GM21825 (cell line): ENCODE measurements at regions not wholly inside any gene's neighbourhood (a gene's known extent, or its start where the extent isn't known, plus 50 kb on each side); places are given as distances from the start of the nearest gene placed in this dataset.
"Not testable (repeated sequence)": the region's sequence is repeated elsewhere in the genome, so short reads cannot be mapped to it uniquely, and the experiment has no call there.

Experiments
- ATAC-seq: cut with Tn5 transposase; IDR thresholded peaks from one replicate; pipeline ENCODE4 v1.9.1; 2021; ENCODE audit warnings: mild to moderate bottlenecking, moderate library complexity; ENCODE audit not compliant: unreplicated experiment

DNA sequence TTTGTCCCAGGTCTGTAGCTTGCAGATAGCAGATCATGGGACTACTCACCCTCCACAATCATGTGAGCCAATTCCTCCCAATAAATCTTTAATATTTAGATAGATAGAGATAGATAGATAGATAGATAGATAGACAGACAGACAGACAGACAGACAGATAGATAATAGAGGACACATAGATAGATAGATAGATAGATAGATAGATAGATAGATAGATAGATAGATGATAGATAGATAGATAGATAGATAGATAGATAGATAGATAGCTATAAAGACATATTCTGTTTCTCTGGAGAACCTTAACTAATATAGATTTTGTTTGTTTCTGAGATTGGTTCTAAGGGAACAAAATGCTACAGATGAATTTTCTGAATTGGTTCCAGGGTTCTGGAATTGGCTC, 82.3 kb upstream of the PRDX6 start:
- ATAC-seq: not testable (repeated sequence)

DNA sequence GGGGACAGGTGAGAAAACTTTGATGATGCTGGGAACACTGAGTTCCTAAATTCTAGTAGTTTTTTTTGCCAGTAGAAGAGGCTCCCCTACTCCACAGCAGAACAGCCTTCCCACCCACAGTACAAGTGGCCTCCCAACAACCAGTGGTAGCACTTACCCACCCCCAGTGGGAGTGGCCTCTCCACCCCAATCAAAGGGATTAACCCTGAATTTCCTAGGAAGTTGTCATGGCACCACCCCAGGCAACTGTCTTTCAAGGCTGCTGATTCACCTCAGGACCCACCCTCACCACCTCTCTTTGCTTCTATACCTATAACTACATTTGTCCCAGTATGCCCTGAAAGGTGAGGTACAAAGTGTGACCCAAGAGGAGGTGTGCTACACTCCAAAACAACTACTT, 81.4 kb upstream of the PRDX6 start:
- ATAC-seq: no peak

DNA sequence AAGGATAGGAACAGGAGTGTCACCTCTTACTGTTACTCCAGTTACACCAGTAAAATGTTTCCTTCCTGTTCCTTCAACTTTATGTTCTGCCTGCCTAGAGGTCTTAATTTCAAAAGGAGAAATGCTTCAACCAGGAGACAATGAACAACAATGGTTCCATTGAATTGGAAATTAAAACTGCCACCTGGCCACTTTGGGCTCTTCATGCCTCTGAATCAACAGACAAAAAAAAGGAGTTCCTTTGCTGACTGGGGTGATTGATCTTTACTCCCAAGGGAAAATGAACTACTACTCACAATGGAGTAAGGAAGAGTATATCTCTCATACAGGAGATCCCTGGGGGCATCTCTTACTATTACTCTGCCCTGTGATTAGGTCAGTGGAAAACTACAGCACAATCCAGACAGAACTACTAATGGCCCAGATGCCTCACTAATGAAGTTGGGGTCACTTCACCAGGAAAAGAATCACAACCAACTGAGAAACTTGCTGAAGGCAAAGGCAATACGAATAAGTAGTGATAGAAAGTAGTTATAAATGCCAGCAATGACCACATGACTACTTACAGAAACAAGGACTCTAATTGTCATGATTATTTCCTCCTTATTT, 76.6 kb upstream of the PRDX6 start:
- ATAC-seq: no peak

DNA sequence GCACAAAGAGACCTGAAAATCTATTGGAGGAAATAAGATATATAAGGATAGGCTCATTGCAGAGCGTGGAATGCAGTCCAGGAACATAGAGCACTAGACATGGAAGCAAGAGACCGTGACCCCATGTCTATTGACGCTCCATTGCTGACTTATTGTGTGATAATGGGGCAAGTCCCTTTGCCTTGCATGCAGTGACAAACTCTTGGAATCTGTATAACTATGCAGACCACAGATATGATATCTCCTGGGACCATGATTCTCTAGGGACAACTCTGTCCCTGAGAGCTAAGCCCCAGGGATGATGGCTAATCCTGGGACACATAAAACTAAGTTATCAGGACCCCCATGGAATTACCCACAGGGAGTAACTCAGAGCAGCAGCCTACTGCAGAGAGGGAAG, 73.1 kb upstream of the PRDX6 start:
- no peak for ATAC-seq

DNA sequence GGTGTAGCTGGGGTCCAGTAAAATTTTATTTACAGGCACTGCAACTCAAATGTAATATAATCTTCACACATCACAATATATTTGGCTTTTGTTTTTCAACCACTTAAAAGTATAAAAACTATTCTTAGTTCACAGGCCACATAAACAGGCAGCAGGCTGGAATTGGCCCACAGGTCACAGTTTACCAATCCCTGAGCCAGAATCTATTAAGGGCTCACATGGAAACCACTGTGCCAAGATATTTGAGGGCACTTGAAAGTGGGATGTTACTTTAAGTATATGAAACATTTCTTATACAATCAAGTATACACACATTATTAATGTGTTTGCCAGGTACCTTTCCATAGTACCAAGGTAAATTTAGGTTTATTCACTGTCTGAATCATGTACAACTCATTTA, 71.9 kb upstream of the PRDX6 start:
- ATAC-seq: no peak

DNA sequence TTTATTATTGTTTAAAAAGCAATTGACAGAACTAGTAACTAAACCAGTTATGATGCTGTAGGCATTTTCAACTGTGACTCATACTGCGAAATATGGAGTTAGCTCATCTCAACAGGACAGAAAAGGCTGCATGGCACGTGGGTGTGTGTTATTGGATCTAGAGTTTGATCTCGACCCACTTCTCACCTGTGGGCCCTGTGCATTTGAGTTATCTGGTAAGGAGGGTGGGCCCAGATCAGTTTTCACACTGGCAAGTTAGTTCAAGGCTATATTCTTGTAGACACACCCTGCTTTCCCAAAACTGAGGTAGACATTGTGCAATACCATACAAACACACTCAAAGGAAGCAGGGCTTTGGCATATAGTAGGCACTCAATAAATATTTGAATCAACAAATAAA, 71.3 kb upstream of the PRDX6 start:
- ATAC-seq: no peak

DNA sequence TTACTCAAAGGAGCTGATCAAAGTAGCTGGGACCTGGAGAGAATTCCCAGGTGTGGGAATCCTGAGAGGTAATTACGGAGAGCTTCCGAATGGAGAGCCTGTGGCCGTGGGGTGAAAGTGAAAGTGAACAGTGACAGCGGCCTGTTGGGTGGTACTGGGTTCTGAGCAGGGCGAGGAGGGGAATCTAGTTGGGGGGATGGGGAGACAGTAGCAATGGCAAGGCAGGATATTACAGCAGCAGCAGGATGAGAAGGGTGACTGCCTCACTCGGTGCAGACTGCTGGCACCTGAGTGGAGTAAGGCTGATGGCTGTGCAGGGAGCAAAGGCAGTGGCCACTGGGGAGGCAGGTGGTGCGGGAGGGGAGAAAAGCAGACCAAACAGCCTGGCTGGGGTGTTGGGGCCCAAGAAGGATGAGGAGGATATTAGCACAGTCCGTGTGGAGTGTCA, 70.3 kb upstream of the PRDX6 start:
- ATAC-seq: no peak

DNA sequence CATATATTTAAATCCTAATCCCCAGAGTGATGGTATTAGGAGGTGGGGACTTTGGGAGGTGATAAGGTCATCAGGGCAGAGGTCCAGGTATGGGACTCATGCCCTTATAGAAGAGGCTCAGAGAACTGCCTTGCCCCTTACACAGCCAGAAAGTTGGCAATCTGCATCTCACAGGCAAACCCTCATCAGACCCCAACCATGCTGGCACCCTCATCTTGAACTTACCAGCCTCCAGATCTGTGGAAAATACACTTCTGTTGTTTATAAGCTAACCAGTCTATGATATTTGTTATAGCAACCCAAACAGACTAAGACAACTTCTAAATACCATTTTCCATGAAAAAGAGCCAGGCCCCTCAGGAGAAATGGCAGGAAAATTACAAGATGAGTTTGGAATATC, 69.3 kb upstream of the PRDX6 start:
- no peak for ATAC-seq

DNA sequence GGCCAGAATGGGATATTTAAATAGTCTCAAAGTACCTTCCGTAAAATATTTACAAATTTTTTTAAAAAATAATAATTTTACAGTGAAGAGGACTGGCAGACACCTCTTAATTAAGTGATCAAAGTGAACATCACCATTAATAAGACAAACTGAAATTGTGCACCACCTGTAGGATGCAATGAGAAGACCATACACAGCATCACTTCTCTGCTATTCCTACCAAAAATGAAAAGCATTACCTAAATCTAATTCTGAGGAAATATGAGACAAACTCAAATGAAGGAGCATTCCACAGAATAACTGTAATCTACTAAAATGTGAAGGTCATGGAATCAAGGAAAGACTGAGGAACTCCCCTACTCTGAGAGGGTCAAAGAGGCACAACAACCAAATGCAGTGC, 68.2 kb upstream of the PRDX6 start:
- ATAC-seq: no peak

DNA sequence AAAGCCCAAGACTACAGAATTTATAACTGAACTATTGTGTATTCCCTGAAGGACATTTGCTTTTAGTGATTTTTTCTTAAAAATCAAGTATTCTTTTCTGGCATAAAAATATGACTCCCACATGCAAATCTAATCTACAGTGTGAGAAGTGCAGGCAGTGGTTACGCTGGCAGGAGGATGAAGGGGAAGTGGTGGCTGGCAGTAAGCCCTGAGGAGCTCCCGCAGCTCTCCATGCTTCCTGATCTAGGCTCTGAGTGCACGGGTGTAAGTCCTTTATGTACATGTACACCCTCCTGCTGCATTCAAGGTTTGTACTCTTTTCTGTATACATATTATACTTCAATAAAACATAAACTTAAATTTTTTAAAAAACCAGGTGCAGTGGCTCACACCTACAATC, 67.5 kb upstream of the PRDX6 start:
- ATAC-seq: no peak

DNA sequence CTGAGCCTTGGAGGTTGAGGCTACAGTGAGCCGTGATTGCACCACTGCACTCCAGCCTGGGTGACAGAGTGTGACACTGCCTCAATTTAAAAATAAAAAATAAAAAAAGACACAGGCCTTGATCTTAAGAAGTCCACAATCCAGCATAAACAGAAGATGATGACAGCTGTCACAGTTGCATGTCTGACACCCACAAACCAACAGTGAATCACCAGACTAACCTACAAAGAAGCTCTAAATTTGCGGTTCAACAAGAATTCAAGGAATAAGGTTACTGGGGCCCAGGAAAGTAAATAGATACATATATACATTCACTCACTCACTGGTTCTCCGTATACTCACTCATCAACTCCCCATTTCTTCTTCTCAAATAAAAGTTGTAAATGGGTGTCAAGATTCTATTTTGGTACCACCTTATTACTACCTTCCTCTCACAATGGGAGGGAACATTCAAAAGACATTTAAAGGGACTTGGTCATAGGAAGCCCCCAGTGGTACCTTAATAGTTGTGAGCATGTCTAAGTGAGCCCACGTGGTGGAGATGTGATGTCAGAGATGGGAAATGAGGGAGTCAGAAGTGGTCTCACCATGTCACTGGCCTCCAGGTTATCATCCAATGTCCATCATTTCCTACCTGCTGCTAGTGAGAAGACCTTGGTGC, 66.9 kb upstream of the PRDX6 start:
- peak; percentile 3 for ATAC-seq

DNA sequence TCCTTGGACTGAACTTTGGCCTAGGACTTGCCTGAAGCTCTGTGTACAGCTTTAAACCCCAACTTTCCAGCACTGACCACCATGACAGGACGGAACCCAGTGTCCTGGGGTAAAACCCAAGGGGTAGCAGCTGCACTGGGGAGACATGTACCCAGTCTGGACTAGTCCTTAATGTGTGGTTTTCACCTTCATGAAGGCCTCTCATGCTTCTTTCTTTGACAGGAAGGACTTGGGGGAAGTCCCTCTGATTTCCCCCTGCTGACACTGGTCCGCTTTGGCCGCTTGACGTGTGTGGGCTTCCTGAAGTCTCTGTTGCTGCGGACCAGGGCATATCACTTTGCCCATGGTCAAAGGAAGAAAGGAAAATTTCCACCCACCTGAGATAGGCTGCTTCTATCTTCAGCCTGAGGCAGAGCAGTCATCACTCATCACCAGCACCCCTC, 66.3 kb upstream of the PRDX6 start:
- peak; percentile 55 for ATAC-seq

DNA sequence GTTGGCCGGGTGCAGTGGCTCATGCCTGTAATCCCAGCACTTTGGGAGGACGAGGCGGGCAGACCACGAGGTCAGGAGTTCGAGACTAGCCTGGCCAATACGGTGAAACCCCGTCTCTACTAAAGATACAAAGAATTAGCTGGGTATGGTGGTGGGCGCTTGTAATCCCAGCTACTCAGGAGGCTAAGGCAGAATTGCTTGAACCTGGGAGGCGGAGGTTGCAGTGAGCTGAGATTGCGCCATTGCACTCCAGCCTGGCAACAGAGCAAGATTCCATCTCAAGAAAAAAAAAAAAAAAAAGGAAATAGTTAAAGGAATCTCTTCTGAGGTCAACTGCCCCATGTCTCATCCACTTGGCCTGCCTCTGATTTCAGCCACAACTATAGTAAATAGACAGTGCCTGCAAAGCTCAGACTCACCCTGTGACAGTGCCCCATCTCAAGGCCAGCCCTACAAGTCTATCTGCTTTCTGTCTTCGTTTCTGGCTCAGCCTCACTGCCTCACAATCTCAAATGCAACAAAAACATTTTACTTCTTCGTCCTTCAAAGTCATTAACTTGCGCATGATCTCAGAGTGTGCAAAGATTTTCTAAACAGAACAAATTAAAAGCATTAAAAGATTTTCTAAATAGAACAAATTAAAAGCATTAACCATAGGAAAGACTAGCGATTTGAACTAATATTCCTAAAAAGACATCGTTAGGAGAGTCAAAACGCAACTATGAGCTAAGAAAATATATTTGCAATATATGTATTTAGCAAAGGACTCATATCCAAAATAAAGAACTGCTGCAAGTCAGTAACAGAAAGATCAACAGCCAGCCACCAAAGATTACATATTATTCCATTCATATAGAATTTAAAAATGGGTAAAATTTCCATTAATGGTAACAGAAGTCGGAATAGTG, 65.0 kb upstream of the PRDX6 start:
- no peak for ATAC-seq

DNA sequence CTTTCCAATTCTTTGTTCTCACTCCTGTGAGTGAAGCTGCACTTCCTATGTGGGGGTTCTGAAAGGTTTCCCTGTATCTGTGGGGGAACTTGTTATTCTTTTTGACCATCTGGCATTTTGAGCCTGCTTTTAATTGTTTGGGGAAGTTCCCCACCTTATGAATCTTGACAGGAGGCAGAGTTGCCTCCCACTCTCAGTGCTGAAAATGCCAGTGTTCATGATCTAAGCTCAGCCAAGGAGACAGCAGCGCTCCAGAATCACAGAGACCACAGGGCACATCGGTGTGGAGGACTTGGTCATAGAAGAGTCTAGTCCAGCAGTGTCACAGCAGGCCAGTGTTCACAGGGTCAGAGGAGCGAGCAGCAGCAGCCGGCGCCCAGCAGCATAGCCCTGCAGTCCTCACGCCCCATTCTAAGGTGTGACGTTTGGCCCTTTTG, 63.8 kb upstream of the PRDX6 start:
- no peak for ATAC-seq

DNA sequence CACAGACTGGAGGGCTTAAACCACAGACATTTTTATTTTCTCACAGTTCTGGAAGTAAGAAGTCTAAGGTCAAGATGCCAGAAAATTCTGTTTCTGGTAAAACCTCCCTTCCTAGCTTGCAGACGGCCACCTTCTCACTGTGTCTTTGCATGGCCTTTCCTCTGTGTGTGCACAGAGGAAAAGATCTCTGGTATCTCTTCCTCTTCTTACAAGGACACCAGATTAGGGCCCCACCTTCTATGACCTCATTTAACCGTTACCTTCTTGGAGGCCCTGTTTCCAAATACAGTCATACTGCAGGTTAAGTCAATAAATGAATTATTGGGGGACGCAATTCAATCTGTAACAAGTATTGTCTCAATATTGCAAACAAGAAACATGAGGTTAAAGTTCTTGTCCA, 63.0 kb upstream of the PRDX6 start:
- ATAC-seq: peak; percentile 33

DNA sequence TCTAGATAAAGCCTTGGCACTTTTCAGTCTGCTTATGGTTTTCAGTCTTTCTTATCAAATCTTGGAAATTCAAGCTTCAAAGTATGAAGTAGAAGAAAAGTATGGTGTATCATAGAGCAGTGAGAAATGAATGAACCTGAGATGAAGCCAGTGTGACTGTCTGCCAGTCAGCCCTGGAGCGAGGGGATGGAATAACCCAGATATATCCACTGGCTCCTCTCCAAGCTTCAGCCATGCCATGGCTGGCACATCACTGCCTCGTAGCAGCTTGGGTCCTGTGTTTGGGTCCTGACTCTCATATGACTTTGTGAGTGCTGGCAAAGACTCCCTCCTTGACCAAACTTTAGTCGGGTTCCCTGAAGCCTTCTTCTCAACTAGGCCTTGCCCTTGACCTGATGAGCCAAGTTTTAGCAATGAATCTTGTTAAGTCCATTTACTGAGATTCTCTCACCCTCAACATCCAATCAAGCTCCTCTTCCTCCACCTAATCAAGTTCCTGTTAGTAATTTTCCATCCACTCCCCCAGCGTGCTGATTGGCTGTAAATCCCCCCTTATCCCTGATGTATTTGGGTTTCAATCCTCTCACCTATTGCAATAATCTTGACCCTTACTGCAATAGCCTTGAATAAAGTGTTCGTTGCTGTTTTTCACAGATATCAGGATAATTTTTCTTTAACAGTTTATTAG, 62.5 kb upstream of the PRDX6 start:
- ATAC-seq: no peak

DNA sequence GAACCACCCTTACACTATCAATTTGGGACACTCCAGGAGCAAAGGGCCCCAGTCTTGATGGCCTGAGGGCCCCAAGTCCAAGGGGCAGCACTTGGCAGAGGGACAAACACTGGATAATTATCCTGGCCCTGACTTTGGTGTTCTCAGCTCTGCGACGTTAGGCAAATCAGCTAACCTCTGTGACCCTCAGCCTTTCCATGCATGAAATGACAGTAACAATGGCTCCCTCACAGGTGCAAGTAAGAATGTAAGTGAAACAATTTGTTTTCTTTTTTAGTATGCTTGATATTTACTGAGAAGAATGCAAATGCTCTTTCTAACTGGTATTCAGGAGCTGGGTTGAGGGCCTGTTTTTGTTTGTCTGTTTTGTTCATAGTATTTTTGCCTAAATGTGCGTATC, 61.6 kb upstream of the PRDX6 start:
- peak; percentile 33 for ATAC-seq

DNA sequence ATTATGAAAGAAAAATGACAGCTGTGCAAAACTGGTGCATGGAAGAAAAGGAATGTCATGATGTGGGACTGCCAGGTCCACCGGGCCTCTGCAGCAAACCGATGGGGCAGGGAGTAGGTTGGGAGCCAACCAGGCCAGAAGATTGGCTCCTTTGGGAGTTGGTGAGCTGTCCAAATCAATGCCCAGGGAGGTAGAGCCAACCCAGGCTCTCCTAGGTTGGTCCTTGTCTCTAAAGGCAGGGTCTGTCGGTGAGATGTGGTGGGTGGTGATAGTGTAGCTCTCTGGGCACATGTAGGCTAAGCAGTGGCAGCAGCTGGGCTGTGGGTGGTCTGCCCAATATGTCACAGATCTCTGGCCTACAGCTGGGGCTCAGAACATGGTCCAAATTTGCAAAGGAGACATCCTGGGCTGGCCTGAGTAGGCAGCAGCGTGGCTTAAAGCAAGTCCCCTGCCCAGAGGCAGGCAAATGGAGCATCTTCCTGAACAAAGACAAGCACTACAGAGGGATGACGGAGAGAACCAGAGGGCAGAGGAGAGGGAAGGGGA, 61.2 kb upstream of the PRDX6 start:
- ATAC-seq: no peak

DNA sequence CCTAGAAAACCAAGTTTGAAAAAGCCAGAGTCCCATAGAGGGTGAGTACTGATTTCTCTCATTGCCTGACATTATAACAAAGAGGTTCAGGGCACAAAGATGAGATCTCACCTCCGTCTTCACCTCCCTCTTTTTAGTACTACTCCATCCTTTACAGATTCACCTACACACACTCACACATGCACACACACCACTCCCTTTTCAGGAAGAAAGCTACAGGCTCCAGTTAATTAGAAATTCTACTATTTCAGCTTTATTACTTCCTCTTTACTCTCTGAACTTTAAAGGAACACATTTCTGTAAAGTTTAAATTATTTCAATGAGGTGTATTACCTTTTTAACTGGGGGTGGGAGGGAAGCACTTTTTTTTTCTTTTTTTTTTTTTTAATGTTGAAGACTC, 59.6 kb upstream of the PRDX6 start:
- no peak for ATAC-seq

DNA sequence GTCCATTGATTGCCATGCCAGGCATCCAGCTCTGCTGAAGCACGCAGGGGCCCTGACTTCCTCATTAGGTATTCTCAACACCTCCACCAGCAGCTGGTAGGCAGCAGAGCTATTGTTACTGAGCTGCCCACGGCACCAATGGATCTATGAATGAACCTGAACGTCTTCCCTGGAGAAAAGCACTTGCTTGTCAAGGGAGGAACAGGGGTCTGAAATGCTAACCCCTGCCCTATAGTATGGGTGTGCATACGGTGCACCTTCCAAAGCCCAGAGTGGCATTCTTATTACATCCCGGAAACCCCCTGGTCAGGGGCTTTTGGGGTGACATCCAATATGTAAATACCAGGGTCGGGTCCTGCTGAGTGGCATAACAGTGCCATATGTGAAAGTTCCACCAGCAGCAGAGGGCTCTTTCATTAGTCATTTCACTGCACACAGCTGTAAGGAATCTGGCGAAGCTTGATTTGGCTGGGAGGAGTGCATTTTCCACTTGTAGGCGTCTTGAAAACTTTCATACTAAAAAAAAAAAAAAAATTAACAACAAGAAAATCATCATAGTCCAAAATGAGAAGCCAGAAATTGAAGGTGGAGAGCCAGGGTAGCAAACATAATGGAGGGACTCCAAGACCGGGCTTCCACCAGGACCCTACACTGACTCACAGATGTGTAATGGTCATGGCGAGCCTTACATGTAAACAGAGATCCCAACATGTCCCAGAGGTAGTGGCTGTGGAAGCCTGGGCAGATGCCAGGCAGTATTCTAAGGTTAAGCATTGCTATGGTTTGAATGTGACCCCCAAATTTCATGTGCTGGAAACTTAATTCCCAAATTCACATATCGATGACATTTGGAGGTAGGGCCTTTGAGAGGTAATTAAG, 58.8 kb upstream of the PRDX6 start:
- ATAC-seq: no peak
